OCI-LY1 (cell line): ENCODE measurements at regions not wholly inside any gene's neighbourhood (a gene's known extent, or its start where the extent isn't known, plus 50 kb on each side); places are given as distances from the start of the nearest gene placed in this dataset.

ENCODE experiments used
- CTCF ChIP-seq: fragments of 200-600 bp; sonication (generic), shearing (Covaris generic); IDR thresholded peaks from 2 replicates; pipeline ENCODE4 v1.5.1; 2017; ENCODE audit warnings: mild to moderate bottlenecking, antibody characterized with exemption, low read length, moderate library complexity, mixed read lengths
- EZH2 ChIP-seq: fragments of 200-600 bp; sonication (generic), shearing (Covaris generic); IDR thresholded peaks from 2 replicates; pipeline ENCODE4 v1.8.0; 2017; ENCODE audit warnings: borderline replicate concordance, mixed run types, mild to moderate bottlenecking, antibody characterized with exemption, low read length, moderate library complexity, mixed read lengths

- TF ChIP-seq CTCF (no peak), EZH2 (no peak)
Observed at GRCh38 chr4:144360146-144360793, 219.8 kb upstream of the GYPA start.
